AG09309 (cell line): ENCODE measurements at regions not wholly inside any gene's neighbourhood (a gene's known extent, or its start where the extent isn't known, plus 50 kb on each side); places are given as distances from the start of the nearest gene placed in this dataset.

Experiments
- DNase-seq: peaks from one replicate; pipeline ENCODE4 v3.0.0-alpha.2; 2010; ENCODE audit warnings: low read depth
- H3K4me3 ChIP-seq: 2 replicates; pipeline ENCODE4 v1.5.1; 2011; ENCODE audit warnings: mild to moderate bottlenecking, low read depth, low read length, moderate library complexity; ENCODE audit not compliant: control insufficient read depth
- TF ChIP-seq, protein P1 (sequence below): IDR thresholded peaks from 2 replicates; pipeline ENCODE4 v1.5.1; 2011; ENCODE audit warnings: mild to moderate bottlenecking, low read depth, low read length, inconsistent platforms; ENCODE audit not compliant: insufficient read depth, control insufficient read depth; ENCODE audit errors: missing control alignments

DNA sequence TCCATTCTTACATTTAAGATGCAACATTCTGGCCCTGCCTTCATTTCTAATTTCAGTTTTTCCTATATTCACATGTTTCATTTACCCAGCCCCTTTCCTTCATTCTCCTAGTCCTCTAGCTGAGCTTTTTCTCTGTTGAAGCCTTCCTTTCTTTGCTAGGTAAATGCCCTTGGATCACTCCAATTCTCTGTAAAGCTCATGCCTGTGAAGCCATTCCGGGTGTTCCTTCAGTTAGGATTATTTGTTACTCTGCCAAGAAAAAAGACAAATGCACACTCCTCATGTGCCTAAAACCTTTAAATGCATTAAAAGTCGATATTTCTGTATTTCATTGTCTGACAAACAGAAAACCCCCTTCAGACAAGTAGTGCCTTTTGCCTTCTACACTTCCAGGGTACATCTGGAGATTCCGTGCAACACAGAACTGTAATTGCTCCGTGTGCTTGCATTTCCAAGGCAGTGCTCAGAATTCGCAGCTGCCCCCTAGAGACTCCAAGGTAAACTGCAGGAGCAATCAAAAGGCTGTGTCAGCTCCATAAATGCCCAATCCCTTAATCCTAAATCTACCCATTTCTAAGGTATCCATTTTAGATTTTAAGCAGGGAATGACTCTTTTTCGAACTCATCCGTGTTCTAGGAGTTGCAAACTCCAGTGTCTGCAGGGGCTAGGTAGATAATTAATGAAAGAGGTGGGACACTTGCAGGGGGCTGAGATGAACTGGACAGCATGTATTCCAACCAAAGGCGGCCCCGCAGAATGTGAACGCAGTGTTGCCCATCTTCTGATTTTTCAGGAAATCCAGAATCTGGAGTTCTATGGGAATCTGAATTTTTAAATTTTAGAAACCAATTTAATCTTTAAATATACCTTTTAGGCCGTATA is 320.2 kb downstream of the GRIN2B start:
- peak; percentile 14 for DNase-seq
- H3K4me3 ChIP-seq: no peak overlapping the region
- TF ChIP-seq, protein P1, sequence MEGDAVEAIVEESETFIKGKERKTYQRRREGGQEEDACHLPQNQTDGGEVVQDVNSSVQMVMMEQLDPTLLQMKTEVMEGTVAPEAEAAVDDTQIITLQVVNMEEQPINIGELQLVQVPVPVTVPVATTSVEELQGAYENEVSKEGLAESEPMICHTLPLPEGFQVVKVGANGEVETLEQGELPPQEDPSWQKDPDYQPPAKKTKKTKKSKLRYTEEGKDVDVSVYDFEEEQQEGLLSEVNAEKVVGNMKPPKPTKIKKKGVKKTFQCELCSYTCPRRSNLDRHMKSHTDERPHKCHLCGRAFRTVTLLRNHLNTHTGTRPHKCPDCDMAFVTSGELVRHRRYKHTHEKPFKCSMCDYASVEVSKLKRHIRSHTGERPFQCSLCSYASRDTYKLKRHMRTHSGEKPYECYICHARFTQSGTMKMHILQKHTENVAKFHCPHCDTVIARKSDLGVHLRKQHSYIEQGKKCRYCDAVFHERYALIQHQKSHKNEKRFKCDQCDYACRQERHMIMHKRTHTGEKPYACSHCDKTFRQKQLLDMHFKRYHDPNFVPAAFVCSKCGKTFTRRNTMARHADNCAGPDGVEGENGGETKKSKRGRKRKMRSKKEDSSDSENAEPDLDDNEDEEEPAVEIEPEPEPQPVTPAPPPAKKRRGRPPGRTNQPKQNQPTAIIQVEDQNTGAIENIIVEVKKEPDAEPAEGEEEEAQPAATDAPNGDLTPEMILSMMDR: peak; percentile 77

DNA sequence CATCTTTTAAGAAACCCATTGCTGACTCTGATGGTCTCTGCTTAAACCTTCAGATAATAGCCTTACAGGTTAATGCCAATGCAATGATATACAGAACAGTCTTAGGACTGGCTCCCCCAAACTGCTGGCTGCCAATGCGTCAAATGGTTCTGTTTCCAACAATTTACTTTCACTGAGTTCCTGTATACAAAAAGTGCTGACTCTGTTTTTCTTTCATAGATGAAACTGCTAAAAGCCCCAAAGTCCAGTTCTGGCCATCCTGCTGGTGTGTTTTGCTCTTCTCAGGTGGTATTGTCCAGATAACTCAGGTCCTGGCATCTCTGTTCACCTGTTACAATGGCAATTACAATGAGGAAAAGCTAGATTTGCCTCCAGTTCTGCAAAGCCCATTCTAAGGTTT is 326.9 kb downstream of the GRIN2B start:
- no peak for DNase-seq
- no peak overlapping the region for H3K4me3 ChIP-seq
- TF ChIP-seq, protein P1: no peak

DNA sequence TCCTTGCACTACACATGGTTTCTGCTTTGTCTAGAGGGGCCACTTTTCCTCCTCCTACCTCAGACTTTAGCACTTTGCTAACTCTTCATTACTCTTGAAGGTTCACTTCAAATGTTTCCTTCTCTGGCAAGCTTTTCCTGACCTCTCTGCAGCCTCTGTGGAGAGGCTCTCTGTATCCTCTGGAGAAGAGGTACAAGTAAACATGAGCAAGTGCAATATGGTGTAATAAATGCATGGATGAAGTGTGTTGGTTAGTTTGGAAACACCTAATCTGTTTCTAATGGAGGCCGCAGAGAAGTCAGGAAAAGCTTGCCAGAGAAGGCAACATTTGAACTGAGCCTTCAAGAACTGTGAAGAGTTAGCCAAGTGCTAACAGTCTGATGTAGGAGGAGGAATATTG is 329.3 kb downstream of the GRIN2B start:
- TF ChIP-seq, protein P1: no peak
- DNase-seq: no peak
- H3K4me3 ChIP-seq: no peak overlapping the region

DNA sequence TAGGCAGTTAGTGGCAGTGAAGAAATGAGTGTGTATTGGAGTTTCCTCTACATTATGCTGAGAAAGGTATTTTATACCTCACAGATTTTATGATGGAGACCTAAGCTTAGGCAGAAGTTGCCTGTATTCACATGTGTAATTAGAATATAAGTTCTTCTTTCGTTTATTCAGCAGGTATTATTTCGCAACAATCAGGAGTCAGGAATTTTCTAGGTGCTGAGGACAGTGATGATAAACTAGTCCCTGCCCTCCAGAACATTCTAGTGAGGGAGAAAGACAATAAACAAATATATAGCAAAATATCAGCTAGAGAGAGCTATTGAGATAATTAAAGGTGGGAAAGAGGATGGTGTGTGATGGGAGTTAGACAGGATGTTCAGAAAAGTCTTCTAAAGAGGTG is 345.7 kb downstream of the GRIN2B start:
- H3K4me3 ChIP-seq: no peak overlapping the region
- TF ChIP-seq, protein P1: no peak
- no peak for DNase-seq

DNA sequence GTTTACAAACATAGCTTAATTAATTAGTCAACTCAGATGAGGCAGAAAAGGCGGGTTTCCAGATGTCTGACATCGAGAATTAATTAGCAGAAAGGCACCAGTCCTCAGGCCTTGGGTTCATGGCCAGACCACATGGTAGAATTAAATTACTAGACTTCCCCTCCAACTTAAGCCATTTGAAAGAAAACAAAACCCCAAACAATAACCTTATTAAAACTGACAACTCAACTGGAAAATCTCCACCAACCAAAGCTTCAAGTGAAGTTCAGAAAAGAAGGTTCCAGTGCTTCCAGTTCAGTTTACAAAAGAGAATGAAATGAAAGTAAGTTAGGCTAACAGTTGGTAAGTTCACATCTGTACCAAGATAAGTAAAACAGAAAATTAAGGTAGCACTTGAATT is 349.5 kb downstream of the GRIN2B start:
- TF ChIP-seq, protein P1: no peak
- H3K4me3 ChIP-seq: no peak overlapping the region
- DNase-seq: no peak

DNA sequence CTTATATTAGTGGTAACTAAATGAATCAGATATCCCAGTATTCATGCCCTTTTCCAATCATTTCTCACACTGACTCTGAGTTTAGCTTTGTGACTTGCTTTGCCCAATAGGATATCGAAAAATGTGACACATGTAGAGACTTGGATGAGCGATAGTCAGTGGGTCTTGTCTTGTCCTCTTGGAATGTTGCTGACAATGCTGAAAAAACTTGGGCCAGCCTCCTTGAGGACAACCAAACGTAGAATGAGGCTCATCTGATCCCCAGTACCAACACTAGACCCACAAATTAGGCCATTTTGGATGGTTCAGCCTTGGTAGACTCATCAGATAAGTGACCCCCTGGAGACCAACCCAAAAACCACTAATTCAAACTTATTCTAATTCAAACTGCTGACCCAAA is 351.0 kb downstream of the GRIN2B start:
- DNase-seq: no peak
- TF ChIP-seq, protein P1: no peak
- H3K4me3 ChIP-seq: no peak overlapping the region
